RPMI8226 (cell line): ENCODE measurements at regions not wholly inside any gene's neighbourhood (a gene's known extent, or its start where the extent isn't known, plus 50 kb on each side); places are given as distances from the start of the nearest gene placed in this dataset.
"Not testable (repeated sequence)": the region's sequence is repeated elsewhere in the genome, so short reads cannot be mapped to it uniquely, and the experiment has no call there.

Experiments
- DNase-seq: peaks from one replicate; pipeline ENCODE4 v3.0.0-alpha.2; 2015

- no peak for DNase-seq
These were observed 777.6 kb upstream of the NCAM2 start for GRCh38 chr21:20220586-20220985.

DNA sequence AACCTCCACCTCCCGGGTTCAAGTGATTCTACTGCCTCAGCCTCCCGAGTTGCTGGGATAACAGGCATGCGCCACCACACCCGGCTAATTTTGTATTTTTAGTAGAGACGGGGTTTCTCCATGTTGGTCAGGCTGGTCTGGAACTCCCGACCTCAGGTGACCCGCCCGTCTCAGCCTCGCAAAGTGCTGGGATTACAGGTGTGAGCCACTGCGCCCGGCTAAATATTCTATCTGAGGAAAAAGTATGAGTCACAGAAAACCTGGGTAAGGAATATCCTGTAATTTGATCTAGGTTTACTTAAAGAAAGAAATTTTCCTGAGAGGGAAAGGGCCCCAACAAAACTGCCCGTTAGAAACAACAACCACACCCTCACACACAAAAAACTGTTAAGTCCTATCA, 776.2 kb upstream of the NCAM2 start:
- not testable (repeated sequence) for DNase-seq

DNA sequence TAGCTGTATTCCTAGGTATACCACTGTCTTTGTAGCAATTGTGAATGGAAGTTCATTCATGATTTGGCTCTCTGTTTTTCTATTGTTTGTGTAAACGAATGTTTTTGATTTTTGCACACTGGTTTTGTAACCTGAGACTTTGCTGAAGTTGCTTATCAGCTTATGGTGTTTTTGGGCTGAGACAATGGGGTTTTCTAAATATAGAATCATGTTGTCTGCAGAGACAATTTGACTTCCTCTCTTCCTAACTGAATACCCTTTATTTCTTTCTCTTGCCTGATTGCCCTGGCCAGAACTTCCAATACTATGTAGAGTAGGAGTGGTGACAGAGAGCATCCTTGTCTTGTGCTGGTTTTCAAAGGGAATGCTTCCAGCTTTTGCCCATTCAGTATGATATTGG, 761.6 kb upstream of the NCAM2 start:
- DNase-seq, result not testable (repeated sequence)

DNA sequence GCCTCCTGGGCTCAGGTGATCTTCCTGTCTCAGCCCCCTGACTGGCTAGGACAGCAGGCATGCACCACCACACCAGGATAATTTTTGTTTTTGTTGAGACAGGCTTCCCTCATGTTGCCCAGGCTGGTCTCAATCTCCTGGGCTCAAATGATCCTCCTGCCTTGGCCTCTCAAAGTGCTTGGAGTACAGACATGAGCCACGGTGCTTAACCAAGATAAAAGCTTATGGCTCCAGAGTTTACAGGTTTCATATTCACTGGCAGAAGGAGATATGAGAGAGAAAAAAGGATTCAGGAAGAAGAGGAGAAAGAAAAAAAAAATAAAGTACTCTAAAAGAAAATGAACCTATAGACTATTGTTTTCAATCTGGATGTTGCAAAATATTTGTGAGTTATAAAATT, 748.8 kb upstream of the NCAM2 start:
- no peak for DNase-seq

- no peak for DNase-seq
These were observed 747.9 kb upstream of the NCAM2 start for GRCh38 chr21:20250337-20250736.

DNA sequence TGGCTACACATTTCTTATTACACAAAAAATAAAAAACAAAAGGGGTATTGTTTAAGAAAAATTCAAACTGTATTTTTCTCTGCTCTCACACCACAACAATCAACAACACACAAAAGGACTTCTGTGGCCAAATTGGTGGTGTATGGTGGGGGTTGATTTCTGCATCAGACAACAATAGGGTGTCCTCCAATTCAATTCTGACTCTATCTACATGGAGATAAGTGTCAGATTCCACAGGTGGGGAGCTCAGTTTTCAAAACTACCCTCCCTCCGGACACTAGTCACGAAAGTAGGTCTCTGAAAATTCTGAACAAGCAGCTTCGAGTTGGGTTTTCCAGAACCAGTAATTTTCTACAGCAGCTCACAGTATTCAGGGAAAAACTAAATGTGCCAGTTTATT, 744.9 kb upstream of the NCAM2 start:
- DNase-seq, result no peak

DNA sequence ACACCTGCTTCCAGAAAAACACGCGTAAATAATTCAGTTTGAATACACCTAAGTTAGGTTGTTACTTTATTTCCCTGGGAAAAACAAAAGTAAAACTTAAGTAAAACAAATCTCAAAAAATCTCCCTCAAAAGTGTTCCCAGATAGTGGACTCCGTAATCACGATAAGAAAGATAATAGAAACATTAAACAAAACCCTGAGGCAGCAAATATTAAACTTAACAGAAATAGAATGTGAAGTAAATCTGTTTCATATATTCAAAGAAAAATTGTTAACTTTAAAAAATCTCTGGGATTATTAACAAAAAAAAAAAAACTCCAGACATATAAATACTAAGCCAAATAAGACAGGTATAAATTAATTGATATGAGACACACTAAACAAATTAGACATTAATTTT, 743.2 kb upstream of the NCAM2 start:
- DNase-seq, result no peak

GRCh38 chr21:20257052-20257740, 741.0 kb upstream of the NCAM2 start:
- DNase-seq, result no peak

DNA sequence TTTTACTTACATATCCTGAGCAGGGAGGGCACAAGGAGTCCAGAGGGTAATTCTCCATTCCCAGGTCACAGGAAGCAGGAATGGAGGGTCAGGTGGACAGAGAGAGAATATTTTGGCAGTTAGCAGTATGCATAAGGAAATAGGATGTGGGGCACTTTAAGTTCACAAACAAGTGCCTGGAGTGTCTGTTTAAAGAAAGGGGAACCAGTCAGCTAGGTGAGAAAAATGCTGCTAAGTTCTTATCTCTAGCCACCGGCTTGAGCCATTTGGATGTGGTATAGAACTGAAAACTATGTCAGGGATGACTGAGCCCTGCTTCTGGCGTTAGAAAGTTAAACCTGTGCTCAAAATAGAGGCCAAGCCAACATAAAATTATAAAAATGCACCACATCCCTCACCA, 739.7 kb upstream of the NCAM2 start:
- no peak for DNase-seq

- no peak for DNase-seq
These were observed 739.0 kb upstream of the NCAM2 start for GRCh38 chr21:20259031-20259867.

GRCh38 chr21:20260124-20260523, 738.1 kb upstream of the NCAM2 start:
- DNase-seq, result no peak

DNA sequence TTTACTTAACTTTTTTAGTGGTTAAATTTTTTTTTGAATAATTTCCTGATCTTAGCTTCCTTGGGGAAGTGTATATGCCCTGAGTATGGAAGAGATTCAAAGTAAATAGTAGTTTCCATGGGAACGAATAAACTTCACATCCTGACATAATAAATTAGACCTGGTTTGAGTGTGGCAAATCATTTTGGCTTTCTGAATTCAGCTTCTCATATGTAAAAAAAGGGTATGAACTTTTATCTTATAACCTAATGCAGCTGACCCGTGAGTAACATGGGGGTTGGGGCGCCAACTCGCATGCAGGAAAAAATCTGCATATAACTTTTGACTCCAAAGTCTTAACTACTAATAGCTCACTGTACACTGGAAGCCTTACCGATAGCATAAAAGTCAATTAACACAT, 736.8 kb upstream of the NCAM2 start:
- no peak for DNase-seq

GRCh38 chr21:20265707-20266440, 732.3 kb upstream of the NCAM2 start:
- no peak for DNase-seq

GRCh38 chr21:20266441-20266710, 731.8 kb upstream of the NCAM2 start:
- no peak for DNase-seq

GRCh38 chr21:20270365-20271055, 727.7 kb upstream of the NCAM2 start:
- no peak for DNase-seq

DNA sequence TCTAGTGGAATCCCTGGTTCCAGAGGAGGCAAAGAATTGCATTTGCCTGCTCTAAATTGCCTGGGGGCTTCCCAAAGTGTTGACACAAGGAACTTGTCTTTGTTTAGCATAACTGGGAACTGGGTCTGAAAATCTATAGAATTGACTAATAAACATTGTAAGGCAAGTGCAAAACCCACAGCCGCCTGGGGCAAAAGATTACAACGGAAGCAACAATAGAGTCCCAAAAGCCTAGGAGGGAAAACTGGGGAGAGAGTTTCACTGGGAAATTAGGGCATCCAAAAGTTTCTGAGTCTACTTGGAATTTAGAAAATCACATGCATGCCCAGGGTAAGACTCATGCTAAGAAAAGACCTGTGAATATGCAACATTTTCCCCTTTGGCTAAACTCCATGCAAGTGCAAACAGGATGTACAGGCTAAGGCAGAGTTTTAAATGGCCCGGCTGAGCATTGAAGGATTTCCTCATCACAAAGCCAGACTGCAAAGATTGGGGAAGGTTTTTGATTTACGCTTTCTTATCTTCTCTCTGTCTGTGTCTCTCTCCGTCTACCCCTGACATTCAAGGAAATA, 725.3 kb upstream of the NCAM2 start:
- DNase-seq, result no peak

DNA sequence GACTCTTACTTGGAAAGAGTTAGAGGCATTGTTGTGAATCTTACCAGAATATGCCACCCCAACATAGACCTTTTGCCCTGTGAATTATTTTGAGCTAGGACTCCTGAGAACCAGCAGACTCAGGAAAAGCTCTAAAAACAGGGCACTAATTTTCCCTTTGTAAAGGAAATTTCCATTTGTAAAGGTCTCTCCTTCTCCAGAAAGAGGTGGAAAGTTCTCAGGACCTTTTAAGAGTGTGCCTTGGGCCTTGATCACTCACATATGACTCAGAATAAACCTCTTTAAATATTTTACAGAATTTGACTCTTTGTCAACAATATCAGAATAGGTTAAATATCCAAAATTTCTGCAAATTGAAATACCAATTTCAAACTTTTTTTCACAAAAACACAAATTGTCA, 721.8 kb upstream of the NCAM2 start:
- no peak for DNase-seq

- no peak for DNase-seq
These were observed 721.3 kb upstream of the NCAM2 start for GRCh38 chr21:20276954-20277353.

GRCh38 chr21:20283836-20284235, 714.4 kb upstream of the NCAM2 start:
- DNase-seq, result no peak

- no peak for DNase-seq
These were observed 705.9 kb upstream of the NCAM2 start for GRCh38 chr21:20292280-20292679.

GRCh38 chr21:20292854-20293253, 705.4 kb upstream of the NCAM2 start:
- not testable (repeated sequence) for DNase-seq

- no peak for DNase-seq
These were observed 696.8 kb upstream of the NCAM2 start for GRCh38 chr21:20301395-20301794.

DNA sequence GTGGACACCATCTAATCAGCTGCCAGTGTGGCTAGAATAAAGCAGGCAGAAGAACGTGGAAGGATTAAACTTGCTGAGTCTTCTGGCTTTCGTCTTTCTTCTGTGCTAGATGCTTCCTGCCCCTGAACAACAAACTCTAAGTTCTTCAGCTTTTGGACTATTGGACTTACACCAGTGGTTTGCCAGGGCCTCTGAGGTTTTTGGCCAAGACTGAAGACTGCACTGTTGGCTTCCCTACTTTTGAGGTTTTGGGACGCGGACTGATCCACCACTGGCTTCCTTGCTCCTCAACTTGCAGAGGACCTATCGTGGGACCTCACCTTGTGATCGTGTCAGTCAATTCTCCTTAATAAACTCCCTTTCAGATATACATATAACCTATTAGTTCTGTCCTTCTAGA, 696.1 kb upstream of the NCAM2 start:
- no peak for DNase-seq
